CD4-positive, alpha-beta T cell (primary cell): ENCODE measurements at regions not wholly inside any gene's neighbourhood (a gene's known extent, or its start where the extent isn't known, plus 50 kb on each side); places are given as distances from the start of the nearest gene placed in this dataset.

Experiments used
- ATAC-seq: fragments of 200-7000 bp; cut with Tn5 transposase; one replicate; pipeline ENCODE4 v1.10.0; 2022; ENCODE audit warnings: mild to moderate bottlenecking; ENCODE audit not compliant: poor library complexity
- CTCF ChIA-PET: fragments of 350-600 bp; sonication (Branson Sonifier 250); formaldehyde crosslinking; loops from one replicate; lab custom pipeline; 2021; ENCODE audit warnings: antibody characterized with exemption, inconsistent platforms; lab: Charles Lee
- POLR2A ChIA-PET: fragments of 350-600 bp; sonication (Branson Sonifier 250); formaldehyde crosslinking; loops from one replicate; lab custom pipeline; 2021; ENCODE audit warnings: antibody characterized with exemption, inconsistent platforms; lab: Charles Lee
- DNase-seq, 14 experiments: peaks; one replicate each; pipeline ENCODE4 v3.0.0-alpha.2; 2013 to 2020; ENCODE audit warnings: mixed read lengths in 2 of 14
- H3K27ac ChIP-seq, 2 donors: one replicate each; pipeline versions ENCODE4 v1.5.1 to v1.7.0; 2013; ENCODE audit warnings: low read length in 2 of 2, low read depth in 1 of 2, mild to moderate bottlenecking in 1 of 2
- H3K27me3 ChIP-seq, 2 experiments: 1 replicate in 1 of 2; 2 replicates in 1 of 2; pipeline versions ENCODE4 v1.6.1 to v1.7.0; 2013; ENCODE audit warnings: low read length in 2 of 2, control low read depth in 1 of 2, mild to moderate bottlenecking in 1 of 2, moderate library complexity in 1 of 2; ENCODE audit not compliant: insufficient read depth in 2 of 2, control insufficient read depth in 1 of 2
- H3K36me3 ChIP-seq: one replicate; pipeline ENCODE4 v1.6.1; 2013; ENCODE audit warnings: low read length, control low read depth; ENCODE audit not compliant: insufficient read depth
- H3K4me1 ChIP-seq: one replicate; pipeline ENCODE4 v1.6.1; 2013; ENCODE audit warnings: low read length, control low read depth; ENCODE audit not compliant: insufficient read depth
- H3K4me3 ChIP-seq: one replicate; pipeline ENCODE4 v1.5.1; 2013; ENCODE audit warnings: mild to moderate bottlenecking, low read length, moderate library complexity
- H3K9me3 ChIP-seq, 2 experiments: 1 replicate in 1 of 2; 2 replicates in 1 of 2; pipeline versions ENCODE4 v1.6.1 to v1.7.0; 2013; ENCODE audit warnings: low read length in 2 of 2, mild to moderate bottlenecking in 2 of 2, control low read depth in 1 of 2, moderate library complexity in 1 of 2; ENCODE audit not compliant: control insufficient read depth in 1 of 2, insufficient read depth in 1 of 2
- H3K27ac Mint-ChIP-seq: one replicate; pipeline ENCODE4 v1.8.0; 2020; ENCODE audit warnings: mixed read lengths
- H3K27me3 Mint-ChIP-seq: one replicate; pipeline ENCODE4 v1.8.0; 2021; ENCODE audit warnings: mixed read lengths
- H3K36me3 Mint-ChIP-seq: one replicate; pipeline ENCODE4 v1.8.0; 2021; ENCODE audit warnings: low read depth, mixed read lengths
- H3K4me1 Mint-ChIP-seq: one replicate; pipeline ENCODE4 v1.8.0; 2021; ENCODE audit warnings: low read depth, mixed read lengths
- H3K4me3 Mint-ChIP-seq: one replicate; pipeline ENCODE4 v1.8.0; 2020; ENCODE audit warnings: mild to moderate bottlenecking, mixed read lengths
- H3K9me3 Mint-ChIP-seq: one replicate; pipeline ENCODE4 v1.8.0; 2020; ENCODE audit warnings: mixed read lengths
- CTCF ChIP-seq: fragments of 200-600 bp; IDR thresholded peaks from one replicate; pipeline ENCODE4 v1.8.0; 2022; ENCODE audit warnings: antibody characterized with exemption, mild to moderate bottlenecking
- intact Hi-C, 2 experiments: fragments of 100-400 bp; cut with DNase I in 1 of 2; cut with micrococcal nuclease in 1 of 2; formaldehyde crosslinking; loops; one replicate each; pipeline versions ENCODE4 v1.15.1 to v1.9.0; 2023 to 2025; cut with DNase I, micrococcal nuclease

- H3K36me3 Mint-ChIP-seq, result no peaks in the 10 kb centered on the region
- H3K9me3 Mint-ChIP-seq, result peaks cover 7% of the 10 kb centered on the region
- no peak overlapping the region for H3K27ac Mint-ChIP-seq
- no peak for TF ChIP-seq CTCF
- Histone ChIP-seq H3K27me3 (no peaks in the 10 kb centered on the region), H3K4me1 (no peaks in the 10 kb centered on the region), H3K4me3 (no peak overlapping the region), H3K9me3 (peaks cover 0 to 8% of the 10 kb centered on the region in 2 experiments), H3K27ac (no peak overlapping the region), H3K36me3 (no peaks in the 10 kb centered on the region)
- H3K27me3 Mint-ChIP-seq, result no peaks in the 10 kb centered on the region
- no peak overlapping the region for H3K4me3 Mint-ChIP-seq
- ChIA-PET POLR2A (no interaction called here), CTCF (no interaction called here)
- ATAC-seq (no peak), DNase-seq (no peak)
- H3K4me1 Mint-ChIP-seq, result no peaks in the 10 kb centered on the region
- intact Hi-C loops, result no loop called here
Measured at GRCh38 chr13:69545551-69545950, 562.1 kb upstream of the ATXN8OS start.

- H3K4me3 Mint-ChIP-seq, result no peak overlapping the region
- Histone ChIP-seq H3K9me3 (peaks cover 0 to 3% of the 10 kb centered on the region in 2 experiments), H3K36me3 (no peaks in the 10 kb centered on the region), H3K4me3 (no peak overlapping the region), H3K4me1 (no peaks in the 10 kb centered on the region), H3K27me3 (no peaks in the 10 kb centered on the region), H3K27ac (no peak overlapping the region)
- H3K36me3 Mint-ChIP-seq, result no peaks in the 10 kb centered on the region
- DNase-seq, result no peak
- H3K27ac Mint-ChIP-seq, result no peak overlapping the region
- H3K9me3 Mint-ChIP-seq, result peaks cover 3% of the 10 kb centered on the region
- H3K4me1 Mint-ChIP-seq, result no peaks in the 10 kb centered on the region
- TF ChIP-seq CTCF, result no peak
- intact Hi-C loops, result no loop called here
- ATAC-seq, result no peak
- CTCF ChIA-PET, result no interaction called here
- POLR2A ChIA-PET, result no interaction called here
- no peaks in the 10 kb centered on the region for H3K27me3 Mint-ChIP-seq
Measured at GRCh38 chr13:69524459-69525150, 583.0 kb upstream of the ATXN8OS start.

- Histone ChIP-seq H3K36me3 (no peaks in the 10 kb centered on the region), H3K9me3 (peaks cover 0 to 11% of the 10 kb centered on the region in 2 experiments), H3K27ac (no peak overlapping the region), H3K4me1 (no peaks in the 10 kb centered on the region), H3K4me3 (no peak overlapping the region), H3K27me3 (no peaks in the 10 kb centered on the region)
- CTCF ChIA-PET, result no interaction called here
- Mint-ChIP-seq H3K4me3 (no peak overlapping the region), H3K27me3 (no peaks in the 10 kb centered on the region), H3K9me3 (peaks cover 12% of the 10 kb centered on the region), H3K36me3 (no peaks in the 10 kb centered on the region), H3K27ac (no peak overlapping the region), H3K4me1 (no peaks in the 10 kb centered on the region)
- no peak for TF ChIP-seq CTCF
- DNase-seq (no peak), ATAC-seq (no peak)
- POLR2A ChIA-PET, result no interaction called here
- intact Hi-C loops, result no loop called here
Measured at GRCh38 chr13:69496981-69497380, 610.6 kb upstream of the ATXN8OS start.
